Loucy (cell line): ENCODE measurements at regions not wholly inside any gene's neighbourhood (a gene's known extent, or its start where the extent isn't known, plus 50 kb on each side); places are given as distances from the start of the nearest gene placed in this dataset.

Source experiments
- H2AFZ ChIP-seq: fragments of 200-600 bp; sonication (generic); 2 replicates; pipeline ENCODE4 v1.6.0; 2016; ENCODE audit warnings: antibody characterized with exemption, mild to moderate bottlenecking, low read length, moderate library complexity
- H3F3A ChIP-seq: fragments of 200-600 bp; 2 replicates; pipeline ENCODE4 v1.6.0; 2016; ENCODE audit warnings: antibody characterized with exemption, low read depth, mild to moderate bottlenecking
- H3K27me3 ChIP-seq: fragments of 200-600 bp; sonication (generic); 2 replicates; pipeline ENCODE4 v1.6.1; 2014; ENCODE audit warnings: low read length, mild to moderate bottlenecking; ENCODE audit not compliant: insufficient read depth, poor library complexity, severe bottlenecking
- H3K36me3 ChIP-seq: fragments of 200-600 bp; sonication (generic); 2 replicates; pipeline ENCODE4 v1.6.1; 2016; ENCODE audit warnings: low read length; ENCODE audit not compliant: insufficient read depth
- H3K4me1 ChIP-seq: fragments of 200-600 bp; sonication (generic); 2 replicates; pipeline ENCODE4 v1.5.1; 2014; ENCODE audit warnings: low read length, mild to moderate bottlenecking; ENCODE audit not compliant: insufficient read depth, poor library complexity, severe bottlenecking
- H3K4me2 ChIP-seq: fragments of 200-600 bp; sonication (generic); 2 replicates; pipeline ENCODE4 v1.6.0; 2014; ENCODE audit warnings: antibody characterized with exemption, low read length, low read depth, mild to moderate bottlenecking; ENCODE audit not compliant: poor library complexity, severe bottlenecking
- H3K4me3 ChIP-seq: fragments of 200-600 bp; sonication (generic); 2 replicates; pipeline ENCODE4 v1.5.1; 2014; ENCODE audit warnings: low read length, mild to moderate bottlenecking, mixed read lengths; ENCODE audit not compliant: poor library complexity, severe bottlenecking
- H3K79me2 ChIP-seq: fragments of 200-600 bp; sonication (generic); 2 replicates; pipeline ENCODE4 v1.6.1; 2014; ENCODE audit warnings: low read length; ENCODE audit not compliant: insufficient read depth
- H3K9ac ChIP-seq: fragments of 200-600 bp; sonication (generic); 2 replicates; pipeline ENCODE4 v1.6.0; 2014; ENCODE audit warnings: mild to moderate bottlenecking, low read depth, low read length, moderate library complexity; ENCODE audit not compliant: poor library complexity, severe bottlenecking
- H3K9me2 ChIP-seq: fragments of 200-600 bp; sonication (generic); replicated peaks from 2 replicates; pipeline ENCODE4 v1.6.1; 2016; ENCODE audit warnings: low read depth, low read length, mixed read lengths
- H3K9me3 ChIP-seq: fragments of 200-600 bp; sonication (generic); 2 replicates; pipeline ENCODE4 v1.6.1; 2014; ENCODE audit warnings: mild to moderate bottlenecking, antibody characterized with exemption, low read length, low read depth; ENCODE audit not compliant: insufficient read depth
- H4K20me1 ChIP-seq: fragments of 200-600 bp; sonication (generic); 2 replicates; pipeline ENCODE4 v1.6.0; 2014; ENCODE audit warnings: antibody characterized with exemption, low read length, mild to moderate bottlenecking; ENCODE audit not compliant: insufficient read depth, poor library complexity, severe bottlenecking
- EZH2phosphoT487 ChIP-seq: fragments of 200-600 bp; IDR thresholded peaks from 2 replicates; pipeline ENCODE4 v1.6.1; 2018; ENCODE audit warnings: antibody characterized with exemption, mild to moderate bottlenecking, moderate library complexity, borderline replicate concordance
- TF ChIP-seq, protein P1 (sequence below): fragments of 200-600 bp; sonication (generic); conservative IDR thresholded peaks from 2 replicates; pipeline ENCODE4 v1.5.1; 2014; ENCODE audit warnings: mild to moderate bottlenecking, antibody characterized with exemption, low read length

DNA sequence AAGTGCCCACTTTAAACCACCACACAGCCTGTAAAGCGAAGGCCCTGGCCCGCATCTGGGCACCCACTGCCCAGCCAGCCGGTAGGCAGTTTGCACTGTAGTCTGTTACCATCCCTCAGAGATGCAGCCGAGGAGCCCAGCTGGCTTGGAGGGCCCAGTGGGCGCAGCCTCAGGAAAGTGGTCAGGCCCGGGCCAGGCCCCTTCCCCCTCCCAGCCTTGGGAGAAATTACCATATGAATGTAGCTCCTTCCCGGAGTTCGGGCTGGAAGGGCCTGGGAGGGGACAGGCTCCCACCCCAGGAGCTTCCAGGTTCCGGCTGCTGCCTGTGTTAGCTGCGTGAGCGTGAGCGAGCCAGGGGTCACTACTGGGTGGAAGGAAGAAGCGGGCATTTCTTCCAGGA is 325.4 kb downstream of the SEC14L1 start:
- Histone ChIP-seq H3K4me2 (peak overlapping the region; percentile 90), H3K36me3 (peaks cover 52% of the 10 kb centered on the region; the same call in 1 of the 2 replicates), H4K20me1 (peaks cover 89% of the 10 kb centered on the region), H3K4me1 (peaks cover 45% of the 10 kb centered on the region), H3K9ac (peak overlapping the region; percentile 71), H3K4me3 (peak overlapping the region; percentile 70), H3K79me2 (peaks cover 98% of the 10 kb centered on the region), H2AFZ (no peak overlapping the region), H3F3A (peaks cover 8% of the 10 kb centered on the region), H3K27me3 (no peaks in the 10 kb centered on the region), H3K9me2 (no peaks in the 10 kb centered on the region), H3K9me3 (no peaks in the 10 kb centered on the region)
- no peak for TF ChIP-seq EZH2phosphoT487
- TF ChIP-seq, protein P1, sequence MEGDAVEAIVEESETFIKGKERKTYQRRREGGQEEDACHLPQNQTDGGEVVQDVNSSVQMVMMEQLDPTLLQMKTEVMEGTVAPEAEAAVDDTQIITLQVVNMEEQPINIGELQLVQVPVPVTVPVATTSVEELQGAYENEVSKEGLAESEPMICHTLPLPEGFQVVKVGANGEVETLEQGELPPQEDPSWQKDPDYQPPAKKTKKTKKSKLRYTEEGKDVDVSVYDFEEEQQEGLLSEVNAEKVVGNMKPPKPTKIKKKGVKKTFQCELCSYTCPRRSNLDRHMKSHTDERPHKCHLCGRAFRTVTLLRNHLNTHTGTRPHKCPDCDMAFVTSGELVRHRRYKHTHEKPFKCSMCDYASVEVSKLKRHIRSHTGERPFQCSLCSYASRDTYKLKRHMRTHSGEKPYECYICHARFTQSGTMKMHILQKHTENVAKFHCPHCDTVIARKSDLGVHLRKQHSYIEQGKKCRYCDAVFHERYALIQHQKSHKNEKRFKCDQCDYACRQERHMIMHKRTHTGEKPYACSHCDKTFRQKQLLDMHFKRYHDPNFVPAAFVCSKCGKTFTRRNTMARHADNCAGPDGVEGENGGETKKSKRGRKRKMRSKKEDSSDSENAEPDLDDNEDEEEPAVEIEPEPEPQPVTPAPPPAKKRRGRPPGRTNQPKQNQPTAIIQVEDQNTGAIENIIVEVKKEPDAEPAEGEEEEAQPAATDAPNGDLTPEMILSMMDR = no peak

DNA sequence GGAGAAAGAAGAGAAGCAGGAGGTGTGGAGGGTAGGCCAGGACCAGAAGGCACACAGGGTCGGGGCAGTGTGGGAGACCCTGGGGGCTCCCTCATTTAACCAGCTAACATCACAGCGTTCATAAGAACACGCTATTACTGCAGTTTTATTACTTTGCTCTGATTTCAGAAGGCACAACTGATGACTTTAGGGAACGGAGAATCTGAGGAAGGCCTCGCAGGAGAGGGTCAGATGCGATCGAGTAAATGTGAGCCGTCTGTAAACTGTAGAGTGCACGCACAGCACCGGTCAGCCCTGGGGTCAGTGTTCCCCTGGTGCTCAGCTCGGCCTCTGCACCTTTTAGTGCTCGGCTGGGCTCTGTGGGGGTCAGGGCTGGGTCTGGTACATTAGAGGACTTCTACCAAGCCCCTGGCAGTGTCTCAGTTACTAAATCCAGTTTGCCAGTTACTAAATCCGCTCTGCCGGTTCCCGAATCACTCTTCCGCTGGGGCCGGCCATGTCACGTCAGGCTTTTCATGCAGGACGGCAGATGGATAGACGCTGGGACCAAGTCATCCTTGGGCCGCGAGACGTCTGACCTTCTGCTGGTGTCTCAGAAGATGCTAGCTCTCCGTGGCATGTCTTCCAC is 325.9 kb downstream of the SEC14L1 start:
- no peaks in the 10 kb centered on the region for H3K27me3 ChIP-seq
- H2AFZ ChIP-seq = no peak overlapping the region
- peak overlapping the region; percentile 70 for H3K4me3 ChIP-seq
- no peaks in the 10 kb centered on the region for H3K9me3 ChIP-seq
- peaks cover 98% of the 10 kb centered on the region for H3K79me2 ChIP-seq
- no peaks in the 10 kb centered on the region for H3K9me2 ChIP-seq
- H3K4me2 ChIP-seq = peak overlapping the region; percentile 90
- H3K9ac ChIP-seq = peak overlapping the region; percentile 71
- H4K20me1 ChIP-seq = peaks cover 89% of the 10 kb centered on the region
- TF ChIP-seq EZH2phosphoT487 = no peak
- TF ChIP-seq, protein P1 = no peak
- H3K36me3 ChIP-seq = peaks cover 58% of the 10 kb centered on the region; the same call in 1 of the 2 replicates
- peaks cover 42% of the 10 kb centered on the region for H3K4me1 ChIP-seq
- peaks cover 8% of the 10 kb centered on the region for H3F3A ChIP-seq

DNA sequence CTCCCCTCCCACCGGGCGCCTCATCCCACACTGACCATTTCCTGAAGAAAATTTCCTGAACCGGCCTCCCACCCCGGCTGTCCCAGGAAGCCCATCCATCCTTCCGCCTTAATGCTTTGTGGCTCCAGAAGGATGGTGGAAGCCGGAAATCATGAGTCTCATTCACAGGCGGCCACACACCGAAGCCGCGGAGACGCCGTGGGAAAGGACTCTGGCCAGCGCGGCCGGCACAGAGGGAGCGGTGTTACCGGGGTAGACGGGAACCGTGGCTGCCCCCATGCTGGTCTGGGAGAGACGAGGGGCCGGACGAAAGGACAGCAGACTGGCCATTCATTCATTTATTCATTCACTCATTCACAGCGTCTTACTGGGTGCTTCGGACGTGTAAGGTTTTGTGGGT is 326.8 kb downstream of the SEC14L1 start:
- peaks cover 42% of the 10 kb centered on the region for H3K4me1 ChIP-seq

More for the DNA sequence above, 326.8 kb downstream of the SEC14L1 start:
- H3K4me2 ChIP-seq = no peak overlapping the region
- peaks cover 8% of the 10 kb centered on the region for H3F3A ChIP-seq
- no peaks in the 10 kb centered on the region for H3K9me2 ChIP-seq
- peaks cover 98% of the 10 kb centered on the region for H3K79me2 ChIP-seq
- H3K4me3 ChIP-seq = no peak overlapping the region
- peaks cover 65% of the 10 kb centered on the region; the same call in 1 of the 2 replicates for H3K36me3 ChIP-seq
- no peaks in the 10 kb centered on the region for H3K9me3 ChIP-seq
- H3K27me3 ChIP-seq = no peaks in the 10 kb centered on the region
- H4K20me1 ChIP-seq = peaks cover 91% of the 10 kb centered on the region
- TF ChIP-seq, protein P1 = no peak
- no peak for TF ChIP-seq EZH2phosphoT487
- no peak overlapping the region for H3K9ac ChIP-seq
- no peak overlapping the region for H2AFZ ChIP-seq
